Activated CD8-positive, alpha-beta memory T cell treated with anti-CD3 and anti-CD28 coated beads, Interleukin-2, amount 50 U/mL, for 4 hours (primary cell): ENCODE measurements at regions not wholly inside any gene's neighbourhood (a gene's known extent, or its start where the extent isn't known, plus 50 kb on each side); places are given as distances from the start of the nearest gene placed in this dataset.

Source experiments
- DNase-seq: peaks from one replicate; pipeline ENCODE4 v3.0.0-alpha.2; 2020

- DNase-seq = no peak
Observed at GRCh38 chr10:5311617-5312016, 53.1 kb upstream of the UCN3 start.

- no peak for DNase-seq
Observed at GRCh38 chr10:5314840-5315239, 49.9 kb upstream of the UCN3 start.
